ENCODE measurements at regions not wholly inside any gene's neighbourhood (a gene's known extent, or its start where the extent isn't known, plus 50 kb on each side); places are given as distances from the start of the nearest gene placed in this dataset.
A peak's percentile ranks its signal among the peaks of the same experiment; 100 is the strongest.

DNA sequence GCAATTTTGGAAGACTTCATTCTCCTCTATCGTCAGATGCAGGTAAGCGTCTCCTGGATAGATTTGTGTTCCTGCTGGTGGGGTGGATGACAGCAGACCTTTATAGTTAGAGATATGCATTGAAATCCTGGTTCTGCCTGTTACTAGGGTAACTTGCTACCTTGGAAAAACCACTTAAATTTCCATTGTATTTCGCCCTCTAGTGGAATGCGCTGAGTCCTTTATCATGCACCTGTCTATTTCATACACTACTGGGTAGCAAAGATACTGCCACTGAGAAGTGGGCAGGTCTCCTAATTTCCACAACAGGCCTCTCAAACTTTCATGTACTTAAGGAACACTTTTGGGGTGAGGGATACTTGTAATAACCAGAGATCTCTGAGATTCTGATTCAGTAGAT is 209.5 kb upstream of the SUCLG2 start:
- H2BK12ac ChIP-seq (ENCODE audit: low read length in 2 of 2) = no peak overlapping the region
- H4K91ac ChIP-seq (ENCODE audit: low read length) = no peak overlapping the region
- H4K8ac ChIP-seq (ENCODE audit: low read length) = no peak overlapping the region
- DNase-seq = peak; percentile 18
- no peak overlapping the region for H3K23ac ChIP-seq (ENCODE audit: low read length in 2 of 2)
- H3K9me3 ChIP-seq (ENCODE audit: control insufficient read depth, low read length) = peaks cover 7% of the 10 kb centered on the region
- H2BK120ac ChIP-seq (ENCODE audit: low read depth, low read length) = no peak overlapping the region
- no peaks in the 10 kb centered on the region for H3K27me3 ChIP-seq (ENCODE audit: control insufficient read depth in 1 of 2, insufficient read depth in 1 of 2, low read length in 2 of 2)
- no peaks in the 10 kb centered on the region for H3K36me3 ChIP-seq (ENCODE audit: control insufficient read depth in 1 of 2, insufficient read depth in 2 of 2, low read depth in 1 of 2, low read length in 2 of 2)
- H3K4ac ChIP-seq (ENCODE audit: low read depth in 1 of 2, low read length in 2 of 2) = no peak overlapping the region
- no peak overlapping the region for H2AK5ac ChIP-seq (ENCODE audit: low read length, severe bottlenecking)
- no peak overlapping the region for H2BK5ac ChIP-seq (ENCODE audit: low read depth, low read length, poor library complexity, severe bottlenecking)
- no peak overlapping the region for H3K27ac ChIP-seq (ENCODE audit: low read length, poor library complexity, severe bottlenecking)
- H3K9ac ChIP-seq (ENCODE audit: low read length) = no peak overlapping the region
- H3K79me1 ChIP-seq (replicated peaks; ENCODE audit: low read length, poor library complexity, severe bottlenecking) = no peaks in the 10 kb centered on the region
- H2BK15ac ChIP-seq (ENCODE audit: low read depth, poor library complexity, severe bottlenecking) = no peak overlapping the region
- no peak overlapping the region for H3K4me3 ChIP-seq (ENCODE audit: insufficient read depth in 1 of 2, low read depth in 1 of 2, low read length in 2 of 2)
- no peak overlapping the region for H3K4me2 ChIP-seq (ENCODE audit: low read length, poor library complexity, severe bottlenecking)
- H2AFZ ChIP-seq (ENCODE audit: low read depth, low read length) = no peak overlapping the region
- no peak overlapping the region for H3K18ac ChIP-seq (ENCODE audit: low read depth in 1 of 2, low read length in 2 of 2)
- WGBS = 40% methylated on average over 4 of the region's 4 CpGs
- H3K14ac ChIP-seq (ENCODE audit: low read length in 2 of 2) = no peak overlapping the region
- no peaks in the 10 kb centered on the region for H3K4me1 ChIP-seq (ENCODE audit: control insufficient read depth, insufficient read depth, low read depth, low read length)

DNA sequence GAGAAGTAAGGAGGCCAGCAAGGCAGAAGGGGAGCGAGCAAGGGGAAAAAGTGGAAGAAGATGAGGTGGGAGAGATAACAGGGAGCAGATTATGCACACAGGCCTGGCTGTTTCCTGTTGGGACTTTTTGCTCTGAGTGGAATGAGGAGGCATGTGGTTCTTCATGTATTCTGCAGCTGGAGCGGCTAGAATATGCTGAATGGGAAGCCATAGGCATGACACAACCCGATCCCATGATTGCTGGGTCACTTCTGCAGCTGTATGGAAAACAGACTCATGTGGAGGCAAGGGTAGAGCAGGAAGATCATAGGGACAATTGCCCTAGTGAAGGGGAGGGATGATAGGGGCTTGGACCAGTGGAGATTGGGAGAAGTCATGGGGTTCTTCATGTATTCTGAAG is 206.0 kb upstream of the SUCLG2 start:
- Histone ChIP-seq H3K18ac (ENCODE audit: low read depth in 1 of 2, low read length in 2 of 2) (peak overlapping the region in 1 of 2 experiments; percentile 25), H4K91ac (ENCODE audit: low read length) (no peak overlapping the region), H3K27me3 (ENCODE audit: control insufficient read depth in 1 of 2, insufficient read depth in 1 of 2, low read length in 2 of 2) (no peaks in the 10 kb centered on the region), H3K4me1 (ENCODE audit: control insufficient read depth, insufficient read depth, low read depth, low read length) (no peaks in the 10 kb centered on the region), H3K79me1 (replicated peaks; ENCODE audit: low read length, poor library complexity, severe bottlenecking) (no peaks in the 10 kb centered on the region), H2BK12ac (ENCODE audit: low read length in 2 of 2) (no peak overlapping the region), H3K4ac (ENCODE audit: low read depth in 1 of 2, low read length in 2 of 2) (no peak overlapping the region), H2BK15ac (ENCODE audit: low read depth, poor library complexity, severe bottlenecking) (no peak overlapping the region), H2BK120ac (ENCODE audit: low read depth, low read length) (no peak overlapping the region), H3K9me3 (ENCODE audit: control insufficient read depth, low read length) (peaks cover 7% of the 10 kb centered on the region), H4K8ac (ENCODE audit: low read length) (peak overlapping the region; percentile 36), H3K4me2 (ENCODE audit: low read length, poor library complexity, severe bottlenecking) (peak overlapping the region; percentile 16), H3K4me3 (ENCODE audit: insufficient read depth in 1 of 2, low read depth in 1 of 2, low read length in 2 of 2) (no peak overlapping the region), H2BK5ac (ENCODE audit: low read depth, low read length, poor library complexity, severe bottlenecking) (no peak overlapping the region), H3K27ac (ENCODE audit: low read length, poor library complexity, severe bottlenecking) (no peak overlapping the region), H3K36me3 (ENCODE audit: control insufficient read depth in 1 of 2, insufficient read depth in 2 of 2, low read depth in 1 of 2, low read length in 2 of 2) (no peaks in the 10 kb centered on the region), H3K14ac (ENCODE audit: low read length in 2 of 2) (no peak overlapping the region), H2AK5ac (ENCODE audit: low read length, severe bottlenecking) (no peak overlapping the region), H3K9ac (ENCODE audit: low read length) (no peak overlapping the region), H3K23ac (ENCODE audit: low read length in 2 of 2) (no peak overlapping the region), H2AFZ (ENCODE audit: low read depth, low read length) (no peak overlapping the region)
- DNase-seq = no peak
- 82% methylated on average over 3 of the region's 3 CpGs for WGBS

GRCh38 chr3:67858492-67858891 is 204.1 kb upstream of the SUCLG2 start:
- H3K36me3 ChIP-seq (ENCODE audit: control insufficient read depth in 1 of 2, insufficient read depth in 2 of 2, low read depth in 1 of 2, low read length in 2 of 2) = no peaks in the 10 kb centered on the region
- no peak overlapping the region for H2AK5ac ChIP-seq (ENCODE audit: low read length, severe bottlenecking)
- no peak overlapping the region for H3K4me3 ChIP-seq (ENCODE audit: insufficient read depth in 1 of 2, low read depth in 1 of 2, low read length in 2 of 2)
- H3K9ac ChIP-seq (ENCODE audit: low read length) = no peak overlapping the region
- no peak overlapping the region for H2BK120ac ChIP-seq (ENCODE audit: low read depth, low read length)
- H3K27ac ChIP-seq (ENCODE audit: low read length, poor library complexity, severe bottlenecking) = no peak overlapping the region
- no peaks in the 10 kb centered on the region for H3K27me3 ChIP-seq (ENCODE audit: control insufficient read depth in 1 of 2, insufficient read depth in 1 of 2, low read length in 2 of 2)
- H3K79me1 ChIP-seq (replicated peaks; ENCODE audit: low read length, poor library complexity, severe bottlenecking) = no peaks in the 10 kb centered on the region
- no peak overlapping the region for H2BK15ac ChIP-seq (ENCODE audit: low read depth, poor library complexity, severe bottlenecking)
- no peak overlapping the region for H3K14ac ChIP-seq (ENCODE audit: low read length in 2 of 2)
- no peak overlapping the region for H2BK5ac ChIP-seq (ENCODE audit: low read depth, low read length, poor library complexity, severe bottlenecking)
- H3K4me2 ChIP-seq (ENCODE audit: low read length, poor library complexity, severe bottlenecking) = no peak overlapping the region
- no peak overlapping the region for H2AFZ ChIP-seq (ENCODE audit: low read depth, low read length)
- no peak overlapping the region for H3K18ac ChIP-seq (ENCODE audit: low read depth in 1 of 2, low read length in 2 of 2)
- DNase-seq = no peak
- no peak overlapping the region for H3K23ac ChIP-seq (ENCODE audit: low read length in 2 of 2)
- H4K91ac ChIP-seq (ENCODE audit: low read length) = no peak overlapping the region
- H4K8ac ChIP-seq (ENCODE audit: low read length) = no peak overlapping the region
- H3K9me3 ChIP-seq (ENCODE audit: control insufficient read depth, low read length) = peaks cover 7% of the 10 kb centered on the region
- no peaks in the 10 kb centered on the region for H3K4me1 ChIP-seq (ENCODE audit: control insufficient read depth, insufficient read depth, low read depth, low read length)
- H3K4ac ChIP-seq (ENCODE audit: low read depth in 1 of 2, low read length in 2 of 2) = no peak overlapping the region
- no peak overlapping the region for H2BK12ac ChIP-seq (ENCODE audit: low read length in 2 of 2)

DNA sequence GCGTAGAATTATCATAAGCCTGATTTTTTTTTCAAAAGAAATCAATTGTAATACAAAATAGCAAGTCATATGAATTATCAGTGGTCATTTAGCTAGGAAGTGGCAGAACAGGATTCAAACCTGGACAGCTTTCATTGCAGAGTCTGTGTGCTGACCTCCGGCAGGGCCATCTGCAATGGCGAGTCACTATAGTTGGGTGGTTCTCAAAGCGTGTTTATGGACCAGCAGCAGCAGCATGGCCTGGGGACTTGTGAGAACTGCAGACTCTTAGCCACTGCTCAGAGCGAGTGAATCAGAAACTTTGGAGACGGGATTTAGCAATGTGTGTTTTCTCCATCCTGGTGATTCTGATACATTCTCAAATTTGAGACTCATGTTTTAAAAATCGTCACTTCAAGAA is 202.3 kb upstream of the SUCLG2 start:
- Histone ChIP-seq H3K36me3 (ENCODE audit: control insufficient read depth in 1 of 2, insufficient read depth in 2 of 2, low read depth in 1 of 2, low read length in 2 of 2) (no peaks in the 10 kb centered on the region), H2BK12ac (ENCODE audit: low read length in 2 of 2) (no peak overlapping the region), H3K14ac (ENCODE audit: low read length in 2 of 2) (no peak overlapping the region), H3K4me1 (ENCODE audit: control insufficient read depth, insufficient read depth, low read depth, low read length) (no peaks in the 10 kb centered on the region), H2BK15ac (ENCODE audit: low read depth, poor library complexity, severe bottlenecking) (no peak overlapping the region), H3K9me3 (ENCODE audit: control insufficient read depth, low read length) (peaks cover 7% of the 10 kb centered on the region), H3K4me2 (ENCODE audit: low read length, poor library complexity, severe bottlenecking) (no peak overlapping the region), H2AFZ (ENCODE audit: low read depth, low read length) (no peak overlapping the region), H3K9ac (ENCODE audit: low read length) (no peak overlapping the region), H4K8ac (ENCODE audit: low read length) (no peak overlapping the region), H3K18ac (ENCODE audit: low read depth in 1 of 2, low read length in 2 of 2) (no peak overlapping the region), H2AK5ac (ENCODE audit: low read length, severe bottlenecking) (no peak overlapping the region), H2BK5ac (ENCODE audit: low read depth, low read length, poor library complexity, severe bottlenecking) (no peak overlapping the region), H3K27ac (ENCODE audit: low read length, poor library complexity, severe bottlenecking) (no peak overlapping the region), H3K27me3 (ENCODE audit: control insufficient read depth in 1 of 2, insufficient read depth in 1 of 2, low read length in 2 of 2) (no peaks in the 10 kb centered on the region), H3K4ac (ENCODE audit: low read depth in 1 of 2, low read length in 2 of 2) (no peak overlapping the region), H3K23ac (ENCODE audit: low read length in 2 of 2) (no peak overlapping the region), H2BK120ac (ENCODE audit: low read depth, low read length) (no peak overlapping the region), H3K4me3 (ENCODE audit: insufficient read depth in 1 of 2, low read depth in 1 of 2, low read length in 2 of 2) (no peak overlapping the region), H3K79me1 (replicated peaks; ENCODE audit: low read length, poor library complexity, severe bottlenecking) (no peaks in the 10 kb centered on the region), H4K91ac (ENCODE audit: low read length) (no peak overlapping the region)
- WGBS = 93% methylated on average over 6 of the region's 7 CpGs
- no peak for DNase-seq
